Activated CD8-positive, alpha-beta memory T cell treated with anti-CD3 and anti-CD28 coated beads for 36 hours (primary cell): ENCODE measurements at regions not wholly inside any gene's neighbourhood (a gene's known extent, or its start where the extent isn't known, plus 50 kb on each side); places are given as distances from the start of the nearest gene placed in this dataset.

Experiments
- CTCF ChIA-PET: fragments of 350-600 bp; sonication (Branson Sonifier 250); formaldehyde crosslinking; loops from one replicate; lab custom pipeline; 2021; ENCODE audit warnings: antibody characterized with exemption; lab: Charles Lee
- POLR2A ChIA-PET: fragments of 350-600 bp; sonication (Branson Sonifier 250); formaldehyde crosslinking; loops from one replicate; lab custom pipeline; 2021; ENCODE audit warnings: antibody characterized with exemption; lab: Charles Lee

- ChIA-PET POLR2A (no interaction called here), CTCF (no interaction called here)
Measured at GRCh38 chr18:68438983-68439382, 275.9 kb downstream of the TMX3 start.

DNA sequence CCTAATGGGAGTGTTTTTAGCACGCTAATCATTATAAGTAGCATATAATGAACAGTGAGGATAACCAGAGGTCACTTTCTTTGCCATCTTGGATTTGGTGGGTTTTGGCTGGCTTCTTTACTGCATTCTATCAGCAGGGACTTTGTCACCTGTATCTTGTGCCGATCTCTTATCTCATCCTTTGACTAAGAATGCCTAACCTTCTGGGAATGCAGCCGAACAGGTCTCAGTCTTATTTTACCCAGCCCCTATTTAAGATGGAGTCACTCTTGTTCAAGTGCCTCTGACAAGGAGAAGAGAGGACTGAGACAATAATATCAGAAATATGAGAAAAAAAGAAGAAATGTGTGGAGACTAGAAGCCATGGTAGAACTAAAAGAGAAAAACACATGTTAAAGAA, 276.4 kb downstream of the TMX3 start:
- POLR2A ChIA-PET: no interaction called here
- CTCF ChIA-PET: no interaction called here

DNA sequence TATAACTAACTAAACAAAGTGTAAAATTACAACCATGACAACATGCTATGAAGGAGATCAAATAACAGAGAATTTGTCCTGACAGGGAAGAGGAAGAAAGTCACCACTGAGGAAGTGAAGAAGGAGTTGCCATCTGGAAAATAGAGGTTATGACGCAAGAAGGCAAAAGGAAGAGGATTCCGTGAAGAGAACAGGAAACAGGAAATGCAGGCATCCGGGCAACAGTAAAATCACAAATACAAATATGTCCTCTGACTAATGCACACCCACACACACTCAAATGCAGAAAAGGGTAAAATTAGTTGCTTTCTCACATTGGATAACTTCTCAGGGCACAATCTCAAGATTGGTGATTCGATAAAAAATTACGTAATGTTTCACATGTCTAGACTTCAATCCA, 278.4 kb downstream of the TMX3 start:
- CTCF ChIA-PET: no interaction called here
- POLR2A ChIA-PET: no interaction called here

DNA sequence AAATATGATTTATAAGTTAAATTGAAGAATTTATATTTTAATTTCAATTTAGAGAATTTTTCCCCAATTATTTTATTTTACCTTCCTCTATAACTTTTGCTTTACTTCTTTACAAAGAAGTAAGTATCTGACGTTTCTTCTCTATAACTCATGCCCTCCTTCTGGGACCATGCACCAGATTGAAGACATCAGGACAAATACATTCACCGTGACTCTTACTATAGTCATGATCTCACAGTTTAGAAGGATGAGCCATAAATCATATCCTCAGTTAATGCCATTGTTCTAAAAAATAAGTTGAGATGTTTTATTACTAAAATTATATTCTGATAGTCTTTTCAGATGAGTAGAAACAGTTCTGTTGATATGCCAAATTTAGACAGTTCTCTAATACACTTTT, 279.3 kb downstream of the TMX3 start:
- ChIA-PET POLR2A (no interaction called here), CTCF (no interaction called here)

DNA sequence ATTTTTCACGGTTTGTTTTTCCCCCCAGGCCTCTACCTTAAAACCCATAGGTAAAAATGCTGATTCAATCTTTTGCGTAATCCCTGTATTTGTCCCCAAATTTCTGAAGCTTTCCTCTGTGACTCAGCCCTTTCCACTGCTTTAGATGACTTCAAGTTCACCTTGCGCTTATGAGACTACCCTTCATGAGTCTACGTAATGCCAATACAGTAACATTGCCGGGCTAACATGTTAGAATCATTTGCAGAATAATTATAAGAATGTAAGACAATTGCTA, 283.0 kb downstream of the TMX3 start:
- ChIA-PET CTCF (no interaction called here), POLR2A (no interaction called here)

DNA sequence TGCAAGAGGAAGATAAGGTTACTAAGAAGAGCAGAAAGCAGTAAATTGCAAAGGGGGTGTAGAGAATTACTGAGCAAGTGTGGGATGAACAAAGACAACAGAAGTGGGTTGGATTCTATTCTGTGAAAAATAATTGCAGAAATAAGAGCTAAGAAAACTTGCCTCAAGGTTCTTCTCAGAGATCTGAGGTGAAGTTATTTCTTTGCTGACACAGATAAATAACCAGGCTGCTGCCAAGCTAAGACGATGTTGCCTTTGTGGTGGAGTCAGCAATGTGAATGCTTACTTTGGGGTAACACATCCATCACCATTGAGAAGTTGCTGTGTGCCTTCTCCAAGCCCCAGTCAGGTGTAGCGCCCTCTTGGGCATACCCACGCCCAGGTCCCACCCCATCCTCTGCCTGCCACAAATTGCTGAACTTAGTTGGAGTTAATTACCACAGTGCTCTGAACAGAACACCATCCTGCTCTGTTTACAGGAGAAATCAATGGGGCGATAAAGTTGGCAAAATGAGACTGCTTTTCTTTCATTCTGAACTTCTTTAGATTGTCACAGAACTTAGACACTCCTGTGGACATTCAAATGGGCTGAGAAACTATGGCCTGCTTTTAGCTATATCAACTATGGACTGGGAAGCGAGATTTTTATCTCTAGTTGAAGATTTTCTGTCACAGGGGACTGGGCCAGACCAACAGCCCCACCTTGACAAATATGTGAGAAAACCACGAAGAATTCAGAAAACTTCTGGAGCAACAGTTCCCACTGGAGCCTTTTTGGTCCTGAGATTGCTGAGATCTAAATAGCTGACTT, 283.6 kb downstream of the TMX3 start:
- POLR2A ChIA-PET: no interaction called here
- CTCF ChIA-PET: no interaction called here

DNA sequence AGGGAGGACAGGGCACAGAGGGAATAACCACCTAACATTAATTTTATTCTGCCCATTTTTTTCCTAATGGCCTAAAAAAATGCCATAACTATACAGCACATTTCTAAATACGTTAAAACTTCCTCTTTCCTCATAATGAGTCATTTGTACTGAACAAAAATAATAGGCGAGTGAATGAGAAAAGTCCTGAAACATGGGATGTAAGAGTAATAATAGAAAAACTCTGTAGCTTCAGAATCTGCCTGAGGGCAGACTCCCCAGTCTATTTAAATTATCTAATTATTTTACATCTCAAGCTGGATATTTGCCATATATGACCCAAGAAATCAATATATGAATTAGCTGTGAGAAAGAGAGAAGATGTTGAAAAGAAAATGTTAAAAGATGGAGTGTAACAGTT, 285.1 kb downstream of the TMX3 start:
- CTCF ChIA-PET: no interaction called here
- POLR2A ChIA-PET: no interaction called here

DNA sequence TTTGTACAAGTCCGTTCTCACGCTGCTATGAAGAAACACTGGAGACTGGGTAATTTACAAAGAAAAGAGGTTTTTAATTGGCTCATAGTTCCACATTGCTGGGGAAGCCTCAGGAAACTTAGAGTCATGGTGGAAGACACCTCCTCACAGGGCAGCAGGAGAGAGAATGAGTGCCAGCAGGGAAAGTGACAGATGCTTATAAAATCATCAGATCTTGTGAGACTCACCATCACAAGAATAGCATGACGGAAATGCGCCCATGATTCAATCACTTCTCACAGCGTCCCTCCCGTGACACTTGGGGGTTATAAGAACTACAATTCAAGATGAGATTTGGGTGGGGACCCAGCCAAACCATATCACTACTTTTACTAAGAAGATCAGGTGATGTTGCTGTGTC, 285.8 kb downstream of the TMX3 start:
- ChIA-PET CTCF (no interaction called here), POLR2A (no interaction called here)

DNA sequence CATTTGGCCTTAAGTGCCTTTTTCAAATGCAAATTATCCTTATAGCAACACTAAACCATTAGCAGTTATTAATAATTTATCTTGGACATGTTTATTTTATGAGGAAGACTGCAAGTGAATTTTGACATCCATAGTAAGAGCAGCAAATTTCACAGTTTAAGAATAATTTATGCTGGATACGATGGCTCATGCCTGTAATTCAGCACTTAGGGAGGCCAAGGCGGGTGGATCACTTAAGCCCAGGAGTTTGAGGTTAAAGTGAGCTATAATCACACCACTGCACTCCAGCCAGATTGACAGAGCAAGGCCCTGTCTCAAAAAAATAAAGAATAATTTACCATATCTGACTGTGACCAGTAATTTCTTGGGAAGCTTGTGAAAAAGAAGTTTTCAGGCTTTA, 286.2 kb downstream of the TMX3 start:
- POLR2A ChIA-PET: no interaction called here
- CTCF ChIA-PET: no interaction called here

DNA sequence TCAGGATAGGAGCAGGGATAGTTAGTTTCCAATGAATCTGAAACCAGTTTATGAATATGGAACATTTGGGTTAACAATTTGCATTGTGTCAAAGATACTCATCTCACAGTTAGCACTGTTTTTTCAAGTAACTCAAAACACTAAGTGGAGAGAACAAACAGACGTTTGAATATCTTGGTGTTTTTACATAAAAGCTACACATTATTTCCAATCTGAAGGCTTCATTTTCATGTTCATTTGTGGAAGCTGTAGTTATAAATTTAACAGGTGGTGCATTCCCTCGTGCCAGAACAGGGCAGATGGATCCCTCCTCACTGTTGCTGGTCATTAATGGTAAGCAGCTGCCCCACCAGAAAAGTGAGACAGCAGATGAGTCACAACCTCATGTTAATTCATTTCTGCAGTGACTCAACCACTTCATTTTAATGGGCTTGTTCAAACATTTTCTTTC, 286.9 kb downstream of the TMX3 start:
- POLR2A ChIA-PET: no interaction called here

GRCh38 chr18:68426731-68427315, 288.1 kb downstream of the TMX3 start:
- CTCF ChIA-PET: no interaction called here
- POLR2A ChIA-PET: no interaction called here

More for the DNA sequence above, 286.9 kb downstream of the TMX3 start:
- CTCF ChIA-PET: no interaction called here

DNA sequence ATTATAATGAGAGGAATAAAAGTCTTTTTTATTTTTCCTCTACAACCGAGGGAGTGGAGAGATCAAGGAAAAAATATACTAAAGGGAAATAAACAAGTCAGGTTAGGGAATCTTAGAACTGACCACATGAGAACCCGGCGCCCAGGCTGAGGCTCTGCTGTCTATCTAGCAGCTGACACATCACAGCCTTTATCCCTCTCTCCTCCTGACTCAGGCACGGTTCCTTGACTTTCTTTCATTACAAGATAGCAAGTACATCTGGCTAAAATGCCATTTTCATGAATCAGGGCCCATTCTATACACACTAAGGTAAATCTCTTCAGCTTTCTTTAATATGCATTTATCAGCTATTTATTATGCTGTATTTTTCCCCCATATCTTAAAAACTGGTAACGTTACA, 296.0 kb downstream of the TMX3 start:
- ChIA-PET POLR2A (no interaction called here), CTCF (no interaction called here)

- POLR2A ChIA-PET: no interaction called here
Measured at GRCh38 chr18:68418226-68418868, 296.6 kb downstream of the TMX3 start.

GRCh38 chr18:68417826-68418225, 297.1 kb downstream of the TMX3 start:
- ChIA-PET POLR2A (no interaction called here), CTCF (no interaction called here)

More at GRCh38 chr18:68418226-68418868, 296.6 kb downstream of the TMX3 start:
- CTCF ChIA-PET: no interaction called here

DNA sequence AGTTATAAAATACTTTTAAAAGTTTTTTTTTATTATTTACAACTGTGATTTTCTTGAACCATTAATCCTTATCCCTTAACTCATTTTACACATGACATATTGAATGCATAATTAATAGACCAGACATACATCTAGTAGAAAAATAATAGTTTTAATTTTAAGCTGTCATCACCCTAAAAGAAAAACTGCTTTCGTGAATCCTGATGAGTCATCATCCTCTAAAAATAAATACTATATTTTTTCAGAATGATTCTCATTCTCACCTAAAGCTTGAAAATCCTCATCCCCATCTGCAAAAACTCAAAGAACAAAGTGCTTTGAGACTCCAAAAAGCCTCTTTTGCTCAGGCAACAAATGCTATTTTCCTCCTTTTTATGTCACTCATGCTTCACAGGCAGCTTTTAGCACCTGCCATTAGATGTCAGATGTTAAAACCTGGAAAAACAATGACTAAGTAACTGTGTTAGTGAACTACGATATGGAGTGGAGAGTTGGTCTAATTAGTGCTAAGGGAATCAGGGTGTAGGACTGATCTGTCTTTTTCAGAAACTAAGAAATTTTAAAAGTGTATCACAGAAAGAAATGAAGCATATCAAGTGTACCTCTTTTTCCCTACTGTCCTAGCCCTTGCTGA, 297.6 kb downstream of the TMX3 start:
- CTCF ChIA-PET: no interaction called here
- POLR2A ChIA-PET: no interaction called here

- ChIA-PET CTCF (no interaction called here), POLR2A (no interaction called here)
Measured at GRCh38 chr18:68414407-68414806, 300.5 kb downstream of the TMX3 start.

GRCh38 chr18:68409576-68409975, 305.3 kb downstream of the TMX3 start:
- POLR2A ChIA-PET: no interaction called here

GRCh38 chr18:68406761-68407160, 308.1 kb downstream of the TMX3 start:
- POLR2A ChIA-PET: no interaction called here

More at GRCh38 chr18:68409576-68409975, 305.3 kb downstream of the TMX3 start:
- CTCF ChIA-PET: interaction anchor here (0.5 kb wide), 1 partner anchor 883 kb away, joined by 4 read pairs; no protein-coding TSS in a partner anchor

DNA sequence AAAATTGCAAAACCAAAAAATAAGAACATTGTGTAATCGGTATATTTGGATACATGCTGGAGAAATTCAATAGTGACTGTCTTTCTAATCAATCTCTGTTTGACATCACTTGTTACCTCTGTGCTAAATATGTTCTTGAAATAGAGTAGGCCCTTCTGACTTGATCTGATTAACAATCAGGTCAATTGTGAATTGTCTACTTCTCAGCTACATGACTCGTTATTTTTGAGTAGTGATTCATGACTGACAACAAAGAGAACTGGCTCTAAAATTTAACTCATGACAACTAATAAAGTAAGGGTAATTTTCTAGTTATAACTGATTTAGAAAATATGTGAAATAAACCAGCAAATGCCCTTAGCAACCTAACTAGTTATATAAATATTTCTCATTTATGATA, 312.1 kb downstream of the TMX3 start:
- CTCF ChIA-PET: no interaction called here
- POLR2A ChIA-PET: no interaction called here

More at GRCh38 chr18:68406761-68407160, 308.1 kb downstream of the TMX3 start:
- CTCF ChIA-PET: no interaction called here

DNA sequence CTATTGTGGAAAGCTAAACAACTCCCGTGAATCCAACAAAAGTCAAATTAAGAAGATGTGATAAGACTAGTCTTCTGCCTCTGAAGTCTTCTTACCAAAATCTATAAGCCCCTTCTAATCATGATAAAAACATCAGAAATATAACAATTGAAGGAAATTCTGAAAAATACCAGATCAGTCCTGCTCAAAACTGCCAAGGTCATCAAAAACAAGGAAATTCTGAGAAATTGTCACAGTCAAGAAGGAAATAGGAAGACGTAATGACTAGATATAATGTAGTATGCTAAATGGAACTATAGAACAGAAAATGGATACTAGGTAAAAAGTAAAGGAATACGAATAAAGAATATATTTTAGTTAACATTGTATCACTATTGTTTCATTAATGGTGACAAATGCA, 314.0 kb downstream of the TMX3 start:
- POLR2A ChIA-PET: no interaction called here
- CTCF ChIA-PET: no interaction called here
